Embryonic facial prominence (tissue), 1 donor: ENCODE measurements at regions not wholly inside any gene's neighbourhood (a gene's known extent, or its start where the extent isn't known, plus 50 kb on each side); places are given as distances from the start of the nearest gene placed in this dataset.
"Not testable (repeated sequence)": the region's sequence is repeated elsewhere in the genome, so short reads cannot be mapped to it uniquely, and the experiment has no call there.

Experiments used
- DNase-seq: peaks from one replicate; pipeline ENCODE4 v3.0.0-alpha.2; 2016; ENCODE audit errors: extremely low spot score

- DNase-seq, result no peak
Observed at GRCh38 chr14:83071888-83072501, 1538.3 kb upstream of the SEL1L start.

DNA sequence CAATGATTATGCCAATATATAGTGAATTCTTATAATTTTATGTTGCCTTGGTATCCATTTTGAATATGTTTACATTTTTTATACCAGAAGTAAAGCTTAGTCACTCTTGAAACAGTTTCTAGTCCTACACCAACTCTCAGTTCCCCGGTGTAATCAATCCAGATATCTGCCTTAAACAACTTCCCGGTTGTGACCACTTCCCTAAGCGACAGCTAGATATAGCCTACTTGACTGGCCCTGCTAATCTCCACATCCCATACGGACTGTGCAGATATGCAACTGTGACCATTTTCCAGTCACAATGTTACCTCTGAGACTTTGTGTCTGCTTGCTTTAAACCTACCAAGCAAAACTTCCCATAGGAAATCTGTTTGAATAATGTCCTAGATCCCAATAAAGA, 1551.5 kb upstream of the SEL1L start:
- DNase-seq, result no peak

- DNase-seq, result no peak
Observed at GRCh38 chr14:83085725-83086124, 1552.1 kb upstream of the SEL1L start.

GRCh38 chr14:83091991-83092956, 1558.6 kb upstream of the SEL1L start:
- DNase-seq, result not testable (repeated sequence)

- no peak for DNase-seq
Observed at GRCh38 chr14:83096092-83096491, 1562.4 kb upstream of the SEL1L start.

DNA sequence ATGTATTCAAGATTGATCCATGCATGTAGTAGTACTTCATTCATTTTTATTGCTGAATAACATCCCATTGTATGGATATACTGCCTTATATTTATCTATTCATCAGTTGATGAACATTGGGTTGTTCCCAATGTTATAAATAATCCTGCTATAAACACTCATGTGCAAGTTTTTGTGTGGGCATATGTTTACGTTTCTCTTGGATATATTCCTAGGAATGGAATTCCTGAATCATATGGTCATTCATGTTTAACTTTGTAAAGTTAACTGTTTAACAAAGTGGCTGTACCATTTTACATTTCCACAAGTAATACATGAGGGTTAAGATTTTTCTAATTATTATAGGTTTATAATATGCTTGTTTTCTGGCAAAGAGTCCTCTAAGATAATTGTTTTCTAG, 1568.2 kb upstream of the SEL1L start:
- DNase-seq, result no peak

DNA sequence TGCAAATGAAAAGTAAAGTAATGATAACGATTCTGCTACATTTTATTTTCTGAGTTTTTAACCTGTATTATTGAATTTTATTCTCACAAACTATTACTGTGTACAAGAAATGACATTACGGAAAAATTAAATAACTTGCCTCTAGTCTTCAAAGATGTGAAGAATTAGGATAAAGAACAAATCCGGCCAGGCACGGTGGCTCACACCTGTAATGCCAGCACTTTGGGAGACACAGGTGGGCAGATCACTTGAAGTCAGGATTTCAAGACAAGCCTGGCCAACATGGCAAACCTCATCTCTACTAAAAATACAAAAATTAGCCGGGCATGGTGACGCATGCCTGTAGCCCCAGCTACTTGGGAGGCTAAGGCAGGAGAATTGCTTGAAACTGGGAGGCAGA, 1584.4 kb upstream of the SEL1L start:
- DNase-seq, result no peak

DNA sequence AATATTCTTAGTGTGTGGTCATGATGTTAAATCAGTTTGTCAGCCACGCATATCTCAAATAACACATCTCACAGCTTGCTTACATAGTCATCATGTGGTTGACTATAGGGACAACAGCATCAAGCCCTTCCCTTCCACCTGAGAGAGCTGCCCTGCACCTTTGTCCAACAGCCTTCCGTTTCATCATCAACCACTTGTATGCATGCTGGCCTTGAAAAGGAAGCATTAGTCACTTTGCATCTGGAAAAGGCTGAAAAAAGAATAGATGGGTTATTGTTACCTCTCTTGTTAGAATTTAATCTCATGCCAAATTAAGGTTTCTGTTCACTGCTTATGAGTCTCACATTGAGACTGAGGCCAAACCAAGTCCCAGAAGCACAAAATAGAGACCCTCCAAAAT, 1586.5 kb upstream of the SEL1L start:
- DNase-seq, result no peak

DNA sequence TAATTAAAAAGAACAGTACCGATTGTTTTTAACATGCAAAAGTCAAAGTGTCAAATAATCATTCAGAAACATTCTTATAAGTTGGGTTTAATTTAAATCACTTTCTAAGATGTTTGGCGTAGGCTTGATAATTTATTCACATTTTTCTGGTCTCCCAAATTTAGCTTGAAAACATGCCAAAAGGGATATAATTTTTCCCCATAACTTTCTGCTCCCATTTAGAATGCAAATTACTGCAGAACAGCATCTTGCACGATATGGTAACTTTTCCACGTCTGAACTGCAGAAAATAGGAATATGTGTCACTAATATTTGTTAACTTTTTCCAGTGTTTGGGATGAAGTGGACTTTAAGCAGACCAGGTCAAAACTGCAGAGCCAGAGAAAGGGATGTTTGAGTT, 1592.4 kb upstream of the SEL1L start:
- no peak for DNase-seq

DNA sequence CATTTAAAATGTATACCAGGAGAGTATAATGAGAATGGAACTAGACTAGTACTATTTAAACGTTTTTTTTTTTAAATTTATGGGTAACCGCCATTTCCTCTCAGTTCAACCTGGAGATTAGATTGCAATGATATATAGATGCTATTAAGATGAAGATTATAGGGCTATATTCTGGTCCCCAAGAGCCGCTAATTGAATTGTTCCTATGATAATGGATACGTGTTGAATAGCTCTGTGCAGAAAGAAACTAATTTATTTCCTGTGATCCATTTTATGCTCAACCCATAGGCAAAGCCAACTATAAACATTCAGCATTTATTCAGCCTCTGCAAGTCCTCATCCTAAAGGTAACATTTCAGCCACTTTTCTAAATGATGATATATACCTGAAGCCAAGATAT, 1595.1 kb upstream of the SEL1L start:
- no peak for DNase-seq

DNA sequence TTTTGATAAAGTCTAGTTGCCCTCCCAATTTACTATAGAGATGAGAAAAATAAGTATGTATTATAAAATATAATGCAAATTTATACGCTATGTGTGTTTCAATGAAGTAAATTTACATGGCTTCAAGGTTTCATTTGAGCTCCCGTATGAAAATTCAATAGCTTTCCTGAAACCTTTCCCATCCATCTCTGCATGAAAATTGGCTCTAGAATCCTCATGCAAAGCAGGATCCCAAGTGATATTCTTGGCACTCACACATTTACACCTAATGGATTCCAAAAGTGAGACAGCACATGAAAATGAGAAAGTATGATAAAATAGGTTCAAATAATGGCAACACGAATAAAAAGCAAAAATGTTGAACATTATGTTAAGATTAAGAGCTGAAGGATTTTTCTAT, 1595.8 kb upstream of the SEL1L start:
- no peak for DNase-seq

GRCh38 chr14:83133981-83134645, 1600.5 kb upstream of the SEL1L start:
- no peak for DNase-seq

- no peak for DNase-seq
Observed at GRCh38 chr14:83140756-83141155, 1607.1 kb upstream of the SEL1L start.

DNA sequence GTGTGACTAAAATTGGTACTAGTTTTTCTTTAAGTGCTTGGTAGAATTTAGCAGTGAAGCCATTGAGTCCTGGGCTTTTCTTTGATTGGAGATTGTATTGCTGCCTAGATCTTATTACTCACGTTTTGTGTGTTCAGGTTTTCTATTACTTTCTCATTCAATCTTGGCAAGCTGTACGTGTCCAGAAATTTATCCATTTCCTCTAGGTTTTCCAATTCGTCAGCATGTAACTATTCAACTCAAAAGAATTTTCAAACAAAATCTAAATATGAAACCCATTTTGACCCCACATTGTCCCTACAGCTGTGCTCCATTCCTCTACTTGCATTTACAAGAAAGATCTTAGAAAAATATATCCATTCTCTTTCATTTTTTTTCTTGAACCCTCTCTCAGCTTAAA, 1613.4 kb upstream of the SEL1L start:
- no peak for DNase-seq

GRCh38 chr14:83151571-83151970, 1617.9 kb upstream of the SEL1L start:
- DNase-seq, result no peak

DNA sequence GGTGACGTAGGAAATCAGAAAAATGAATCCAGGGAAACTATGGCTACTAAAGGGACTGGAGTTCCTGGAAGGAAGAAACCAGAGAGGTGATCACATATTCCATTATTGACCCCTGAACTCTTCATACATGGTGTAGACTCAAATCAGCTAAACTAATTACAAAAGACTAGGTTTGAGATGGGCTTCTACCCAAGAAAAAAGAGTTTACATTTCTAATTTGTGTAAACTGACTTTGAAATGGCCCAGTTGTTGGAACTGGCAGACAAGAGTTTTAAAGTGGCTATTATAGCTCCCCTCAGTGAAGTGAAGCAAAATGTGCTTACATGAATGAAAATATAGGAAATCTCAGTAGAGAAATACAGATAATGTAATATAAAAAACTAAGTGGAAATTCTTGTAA, 1619.4 kb upstream of the SEL1L start:
- DNase-seq, result no peak

- DNase-seq, result no peak
Observed at GRCh38 chr14:83162361-83162929, 1628.8 kb upstream of the SEL1L start.

- no peak for DNase-seq
Observed at GRCh38 chr14:83163016-83163415, 1629.4 kb upstream of the SEL1L start.

DNA sequence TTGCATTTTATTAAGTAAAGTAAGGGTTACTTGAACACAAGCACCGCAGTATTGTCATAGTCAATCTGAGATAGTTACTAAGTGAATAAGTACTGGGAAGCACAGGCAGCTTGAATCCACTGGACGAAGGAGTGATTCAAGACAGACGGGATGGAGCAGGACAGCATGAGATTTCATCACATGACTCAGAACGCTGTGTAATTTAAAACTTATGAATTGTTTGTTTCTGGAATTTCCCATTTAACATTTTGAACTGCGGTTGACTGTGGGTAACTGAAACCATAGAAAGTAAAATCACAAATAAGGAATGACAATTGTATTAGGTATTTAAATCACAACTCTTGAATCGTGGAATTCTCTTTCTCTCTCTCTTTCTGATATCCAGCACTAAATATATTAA, 1630.4 kb upstream of the SEL1L start:
- no peak for DNase-seq

DNA sequence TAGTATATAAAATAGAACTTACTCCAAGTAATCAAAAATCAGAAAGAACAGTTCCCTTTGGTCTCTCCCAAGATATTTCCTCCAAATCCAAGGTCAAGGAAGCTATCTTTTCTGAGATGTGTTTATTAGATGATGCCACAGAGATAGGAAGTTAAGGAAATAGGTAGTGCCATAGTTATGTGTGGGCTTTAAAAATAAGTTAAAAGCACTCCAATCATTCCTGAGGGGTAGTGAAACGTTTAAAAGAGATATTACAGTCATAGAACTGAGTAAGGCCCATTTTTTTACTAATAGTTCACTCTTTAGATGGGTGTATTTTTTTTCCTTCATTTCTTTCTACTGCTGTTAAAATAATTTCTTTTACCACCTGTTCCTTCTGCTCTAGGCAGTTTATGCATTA, 1630.9 kb upstream of the SEL1L start:
- no peak for DNase-seq

DNA sequence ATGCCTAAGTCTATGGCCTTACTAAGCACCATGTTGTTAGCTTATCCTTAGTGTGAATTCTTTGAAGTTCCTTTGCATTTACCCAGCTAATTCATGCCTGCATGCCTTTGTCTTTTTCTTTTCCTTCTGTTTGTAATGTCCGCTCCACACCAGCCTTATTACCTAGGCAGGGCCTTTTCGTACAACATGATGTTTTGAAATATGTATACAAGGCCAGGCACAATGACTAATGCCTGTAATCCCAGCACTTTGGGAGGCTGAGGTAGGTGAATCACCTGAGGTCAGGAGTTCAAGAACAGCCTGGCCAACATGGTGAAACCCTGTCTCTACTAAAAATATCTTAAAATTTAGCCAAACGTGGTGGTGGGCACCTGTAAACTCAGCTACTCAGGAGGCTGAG, 1636.5 kb upstream of the SEL1L start:
- no peak for DNase-seq

- DNase-seq, result no peak
Observed at GRCh38 chr14:83171761-83172160, 1638.1 kb upstream of the SEL1L start.
